GM12878 (cell line): ENCODE measurements at regions not wholly inside any gene's neighbourhood (a gene's known extent, or its start where the extent isn't known, plus 50 kb on each side); places are given as distances from the start of the nearest gene placed in this dataset.

Experiments
- ATAC-seq: fragments of 200-7000 bp; cut with Tn5 transposase; 3 replicates; pipeline ENCODE4 v1.9.1; 2020; ENCODE audit warnings: mild to moderate bottlenecking, moderate library complexity
- BruUV-seq: library from RNA; stranded (reverse); fragments of 400-500 nt; replicated peaks from 2 replicates; lab custom pipeline; 2021; lab: Mats Ljungman, UMichigan
- CTCF ChIA-PET: fragments of 300-600 bp; sonication (Branson Sonifier 250); formaldehyde crosslinking; extraction: SDS; loops from one replicate; lab custom pipeline; 2021; ENCODE audit warnings: inconsistent platforms; lab: Yijun Ruan, JAX
- POLR2A ChIA-PET: fragments of 350-600 bp; formaldehyde crosslinking; extraction: SDS; loops from one replicate; lab custom pipeline; 2021; ENCODE audit warnings: inconsistent platforms; lab: Charles Lee
- RAD21 ChIA-PET: fragments of 300-600 bp; sonication (Branson Sonifier 250); formaldehyde crosslinking; loops from one replicate; lab custom pipeline; 2023; ENCODE audit warnings: antibody characterized with exemption; ENCODE audit not compliant: unreplicated experiment; lab: Charles Lee
- SMC1A ChIA-PET: fragments of 300-600 bp; sonication (Branson Sonifier 250); formaldehyde crosslinking; loops from one replicate; lab custom pipeline; 2023; ENCODE audit not compliant: unreplicated experiment, uncharacterized antibody; lab: Charles Lee
- DNase-seq: peaks from one replicate; pipeline ENCODE4 v3.0.0-alpha.2; 2011; ENCODE audit warnings: low read depth, low spot score
- FAIRE-seq: peaks from 3 replicates; lab custom pipeline; 2011; peaks lifted over from hg19 to GRCh38; lab: Jason Lieb, UNC
- H2AFZ ChIP-seq: 2 replicates; pipeline ENCODE4 v1.6.0; 2011; ENCODE audit warnings: low read depth, low read length, control low read depth; ENCODE audit not compliant: control insufficient read depth
- H3K27ac ChIP-seq: 2 replicates; pipeline ENCODE4 v1.5.1; 2011; ENCODE audit warnings: control low read depth; ENCODE audit not compliant: control insufficient read depth, insufficient read depth
- H3K27me3 ChIP-seq, 2 experiments: replicated peaks in 1 of 2; 2 replicates each; pipeline versions ENCODE4 v1.6.0 to v1.6.1; 2011; ENCODE audit warnings: low read length in 1 of 2; ENCODE audit not compliant: control insufficient read depth in 2 of 2, insufficient read depth in 2 of 2
- H3K36me3 ChIP-seq, 2 experiments: 2 replicates each; pipeline ENCODE4 v1.5.1; 2011; ENCODE audit warnings: low read length in 1 of 2; ENCODE audit not compliant: control insufficient read depth in 2 of 2, insufficient read depth in 2 of 2
- H3K4me1 ChIP-seq: 2 replicates; pipeline ENCODE4 v1.6.1; 2011; ENCODE audit warnings: mild to moderate bottlenecking, low read length, moderate library complexity, mixed read lengths; ENCODE audit not compliant: control insufficient read depth, insufficient read depth
- H3K4me2 ChIP-seq: 2 replicates; pipeline ENCODE4 v1.6.0; 2011; ENCODE audit warnings: control low read depth; ENCODE audit not compliant: control insufficient read depth, insufficient read depth
- H3K4me3 ChIP-seq: fragments of 200-600 bp; sonication (generic); 2 replicates; pipeline ENCODE4 v1.5.1; 2016
- H3K79me2 ChIP-seq: 2 replicates; pipeline ENCODE4 v1.6.0; 2011; ENCODE audit warnings: low read length; ENCODE audit not compliant: control insufficient read depth, insufficient read depth
- H3K9ac ChIP-seq: 2 replicates; pipeline ENCODE4 v1.8.0; 2011; ENCODE audit warnings: low read length, control low read depth, mixed read lengths; ENCODE audit not compliant: control insufficient read depth, insufficient read depth
- H3K9me3 ChIP-seq: replicated peaks from 3 replicates; pipeline ENCODE4 v1.5.1; 2011; ENCODE audit warnings: mild to moderate bottlenecking, low read length; ENCODE audit not compliant: control insufficient read depth, insufficient read depth
- H4K20me1 ChIP-seq: 2 replicates; pipeline ENCODE4 v1.6.0; 2011; ENCODE audit not compliant: control insufficient read depth, insufficient read depth
- CBX3 ChIP-seq: fragments of 200-600 bp; sonication (generic); IDR thresholded peaks from 2 replicates; pipeline ENCODE4 v1.6.1; 2016; ENCODE audit warnings: low read depth, borderline replicate concordance
- DPF2 ChIP-seq: fragments of 450-650 bp; IDR thresholded peaks from 2 replicates; pipeline ENCODE4 v1.6.1; 2017; ENCODE audit warnings: mild to moderate bottlenecking
- MXI1 ChIP-seq: fragments of 150-350 bp; IDR thresholded peaks from 2 replicates; pipeline ENCODE4 v1.6.1; 2011; ENCODE audit warnings: low read depth, mild to moderate bottlenecking, inconsistent platforms, low read length, improper control_type of control experiment
- NR2C2 ChIP-seq: IDR thresholded peaks from 2 replicates; pipeline ENCODE4 v1.6.1; 2011; ENCODE audit warnings: borderline replicate concordance, low read depth; ENCODE audit not compliant: control insufficient read depth, insufficient read length
- NRF1 ChIP-seq: conservative IDR thresholded peaks from 2 replicates; pipeline ENCODE4 v1.6.1; 2011; ENCODE audit warnings: mild to moderate bottlenecking, low read depth, low read length, improper control_type of control experiment
- RFX5 ChIP-seq: IDR thresholded peaks from 2 replicates; pipeline ENCODE4 v1.6.1; 2011; ENCODE audit warnings: low read depth, low read length, improper control_type of control experiment
- SMC3 ChIP-seq: IDR thresholded peaks from 2 replicates; pipeline ENCODE4 v1.6.1; 2011; ENCODE audit warnings: low read length, improper control_type of control experiment, borderline replicate concordance
- SRF ChIP-seq, 2 experiments: IDR thresholded peaks; 2 replicates each; pipeline ENCODE4 v1.6.1; 2011; ENCODE audit warnings: low read depth in 2 of 2, low read length in 2 of 2, mild to moderate bottlenecking in 1 of 2, moderate library complexity in 1 of 2
- SUPT20H ChIP-seq: IDR thresholded peaks from 2 replicates; pipeline ENCODE4 v1.6.1; 2011; ENCODE audit warnings: low read depth, mild to moderate bottlenecking, low read length, moderate library complexity, borderline replicate concordance; ENCODE audit not compliant: control insufficient read depth
- YY1 ChIP-seq: IDR thresholded peaks from 2 replicates; pipeline ENCODE4 v1.6.1; 2011; ENCODE audit warnings: low read depth, mild to moderate bottlenecking, low read length
- ZNF384 ChIP-seq: IDR thresholded peaks from 2 replicates; pipeline ENCODE4 v1.6.1; 2012; ENCODE audit warnings: low read depth, mild to moderate bottlenecking, low read length, improper control_type of control experiment, borderline replicate concordance
- WGBS: methylation state at CpG from one replicate; pipeline ENCODE4 v1.1.6; 2016; ENCODE audit warnings: low lambda C conversion rate; ENCODE audit not compliant: insufficient replicate concordance, insufficient coverage; ENCODE audit errors: missing lambda C conversion rate; 5-methylcytosine and 5-hydroxymethylcytosine counted together
- in situ Hi-C: fragments of 300-500 bp; cut with MboI; formaldehyde crosslinking; loops from 9 replicates; pipeline ENCODE4 v1.14.3; 2018; ENCODE audit warnings: mixed read lengths
- intact Hi-C: fragments of 100-400 bp; cut with micrococcal nuclease; formaldehyde crosslinking; loops from one replicate; pipeline ENCODE4 v1.14.2; 2022; ENCODE audit not compliant: unreplicated experiment
- TF ChIP-seq, protein P1 (sequence below): fragments of 450-650 bp; IDR thresholded peaks from 2 replicates; pipeline ENCODE4 v1.6.1; 2017; ENCODE audit warnings: mild to moderate bottlenecking, moderate library complexity
- TF ChIP-seq, protein P2 (sequence below): IDR thresholded peaks from 2 replicates; pipeline ENCODE4 v1.6.1; 2011; ENCODE audit warnings: borderline replicate concordance, low read depth, mild to moderate bottlenecking, moderate library complexity, mixed read lengths, low read length; ENCODE audit not compliant: insufficient read depth; ENCODE audit errors: extremely low read length
- TF ChIP-seq, protein P3 (sequence below): IDR thresholded peaks from 2 replicates; pipeline ENCODE4 v1.6.1; 2012; ENCODE audit warnings: low read length, inconsistent platforms

DNA sequence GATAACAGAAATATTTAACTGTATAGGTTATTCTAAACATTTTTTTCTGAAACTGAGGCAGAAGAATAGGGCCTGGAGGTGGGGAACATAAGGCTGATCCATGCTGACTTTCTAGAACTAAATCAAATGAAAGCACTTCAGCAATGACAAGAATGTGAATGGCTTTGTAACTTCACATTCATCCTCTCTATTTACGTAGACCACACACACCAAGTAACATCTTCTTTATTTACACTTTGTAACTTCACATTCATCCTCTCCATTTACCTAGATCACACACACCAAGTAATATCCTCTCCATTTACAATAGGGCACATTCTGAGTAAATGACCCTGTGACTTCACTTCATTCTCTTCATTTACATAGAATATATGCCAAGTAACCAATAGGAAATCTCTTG is 251.8 kb upstream of the CDH9 start:
- Histone ChIP-seq H3K4me2 (no peak overlapping the region), H3K4me3 (no peak overlapping the region), H3K9me3 (no peaks in the 10 kb centered on the region), H3K4me1 (no peaks in the 10 kb centered on the region), H3K27me3 (no peaks in the 10 kb centered on the region), H4K20me1 (no peaks in the 10 kb centered on the region), H3K27ac (no peak overlapping the region), H3K9ac (no peak overlapping the region), H2AFZ (no peak overlapping the region), H3K79me2 (no peaks in the 10 kb centered on the region), H3K36me3 (no peaks in the 10 kb centered on the region)
- no TSS peak for BruUV-seq
- 100% methylated on average over 1 of the region's 1 CpG for WGBS
- CTCF ChIA-PET, result no interaction called here
- in situ Hi-C loops (no loop called here), intact Hi-C loops (no loop called here)
- ATAC-seq, result no peak
- no peak for DNase-seq
- FAIRE-seq, result no peak
- SMC1A ChIA-PET, result no interaction called here
- RAD21 ChIA-PET, result no interaction called here
- TF ChIP-seq SUPT20H (no peak), RFX5 (no peak), ZNF384 (no peak), NRF1 (no peak), SRF (IDR thresholded peaks at IDR 0.05; ENCODE audit: low read depth in 2 of 2, low read length in 2 of 2) (no peak), CBX3 (no peak), MXI1 (no peak), NR2C2 (no peak), DPF2 (no peak), YY1 (no peak), SMC3 (no peak)
- TF ChIP-seq, protein P1, sequence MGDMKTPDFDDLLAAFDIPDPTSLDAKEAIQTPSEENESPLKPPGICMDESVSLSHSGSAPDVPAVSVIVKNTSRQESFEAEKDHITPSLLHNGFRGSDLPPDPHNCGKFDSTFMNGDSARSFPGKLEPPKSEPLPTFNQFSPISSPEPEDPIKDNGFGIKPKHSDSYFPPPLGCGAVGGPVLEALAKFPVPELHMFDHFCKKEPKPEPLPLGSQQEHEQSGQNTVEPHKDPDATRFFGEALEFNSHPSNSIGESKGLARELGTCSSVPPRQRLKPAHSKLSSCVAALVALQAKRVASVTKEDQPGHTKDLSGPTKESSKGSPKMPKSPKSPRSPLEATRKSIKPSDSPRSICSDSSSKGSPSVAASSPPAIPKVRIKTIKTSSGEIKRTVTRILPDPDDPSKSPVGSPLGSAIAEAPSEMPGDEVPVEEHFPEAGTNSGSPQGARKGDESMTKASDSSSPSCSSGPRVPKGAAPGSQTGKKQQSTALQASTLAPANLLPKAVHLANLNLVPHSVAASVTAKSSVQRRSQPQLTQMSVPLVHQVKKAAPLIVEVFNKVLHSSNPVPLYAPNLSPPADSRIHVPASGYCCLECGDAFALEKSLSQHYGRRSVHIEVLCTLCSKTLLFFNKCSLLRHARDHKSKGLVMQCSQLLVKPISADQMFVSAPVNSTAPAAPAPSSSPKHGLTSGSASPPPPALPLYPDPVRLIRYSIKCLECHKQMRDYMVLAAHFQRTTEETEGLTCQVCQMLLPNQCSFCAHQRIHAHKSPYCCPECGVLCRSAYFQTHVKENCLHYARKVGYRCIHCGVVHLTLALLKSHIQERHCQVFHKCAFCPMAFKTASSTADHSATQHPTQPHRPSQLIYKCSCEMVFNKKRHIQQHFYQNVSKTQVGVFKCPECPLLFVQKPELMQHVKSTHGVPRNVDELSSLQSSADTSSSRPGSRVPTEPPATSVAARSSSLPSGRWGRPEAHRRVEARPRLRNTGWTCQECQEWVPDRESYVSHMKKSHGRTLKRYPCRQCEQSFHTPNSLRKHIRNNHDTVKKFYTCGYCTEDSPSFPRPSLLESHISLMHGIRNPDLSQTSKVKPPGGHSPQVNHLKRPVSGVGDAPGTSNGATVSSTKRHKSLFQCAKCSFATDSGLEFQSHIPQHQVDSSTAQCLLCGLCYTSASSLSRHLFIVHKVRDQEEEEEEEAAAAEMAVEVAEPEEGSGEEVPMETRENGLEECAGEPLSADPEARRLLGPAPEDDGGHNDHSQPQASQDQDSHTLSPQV, result no peak
- TF ChIP-seq, protein P2, sequence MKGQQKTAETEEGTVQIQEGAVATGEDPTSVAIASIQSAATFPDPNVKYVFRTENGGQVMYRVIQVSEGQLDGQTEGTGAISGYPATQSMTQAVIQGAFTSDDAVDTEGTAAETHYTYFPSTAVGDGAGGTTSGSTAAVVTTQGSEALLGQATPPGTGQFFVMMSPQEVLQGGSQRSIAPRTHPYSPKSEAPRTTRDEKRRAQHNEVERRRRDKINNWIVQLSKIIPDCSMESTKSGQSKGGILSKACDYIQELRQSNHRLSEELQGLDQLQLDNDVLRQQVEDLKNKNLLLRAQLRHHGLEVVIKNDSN, result no peak
- TF ChIP-seq, protein P3, sequence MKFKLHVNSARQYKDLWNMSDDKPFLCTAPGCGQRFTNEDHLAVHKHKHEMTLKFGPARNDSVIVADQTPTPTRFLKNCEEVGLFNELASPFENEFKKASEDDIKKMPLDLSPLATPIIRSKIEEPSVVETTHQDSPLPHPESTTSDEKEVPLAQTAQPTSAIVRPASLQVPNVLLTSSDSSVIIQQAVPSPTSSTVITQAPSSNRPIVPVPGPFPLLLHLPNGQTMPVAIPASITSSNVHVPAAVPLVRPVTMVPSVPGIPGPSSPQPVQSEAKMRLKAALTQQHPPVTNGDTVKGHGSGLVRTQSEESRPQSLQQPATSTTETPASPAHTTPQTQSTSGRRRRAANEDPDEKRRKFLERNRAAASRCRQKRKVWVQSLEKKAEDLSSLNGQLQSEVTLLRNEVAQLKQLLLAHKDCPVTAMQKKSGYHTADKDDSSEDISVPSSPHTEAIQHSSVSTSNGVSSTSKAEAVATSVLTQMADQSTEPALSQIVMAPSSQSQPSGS, result no peak
- POLR2A ChIA-PET, result no interaction called here
